Body of pancreas (tissue), 4 donors: ENCODE measurements at regions not wholly inside any gene's neighbourhood (a gene's known extent, or its start where the extent isn't known, plus 50 kb on each side); places are given as distances from the start of the nearest gene placed in this dataset.

Experiments used
- CTCF ChIP-seq, 7 experiments: fragments of 450-650 bp in 4 of 7; fragments of 200-600 bp in 3 of 7; sonication (generic) in 3 of 7; IDR thresholded peaks; one replicate each; pipeline ENCODE4 v1.5.1; 2016 to 2019; ENCODE audit warnings: antibody characterized with exemption in 7 of 7
- POLR2A ChIP-seq, 3 donors: fragments of 450-650 bp; IDR thresholded peaks; one replicate each; pipeline ENCODE4 v1.6.1; 2016; ENCODE audit warnings: antibody characterized with exemption in 3 of 3, mild to moderate bottlenecking in 2 of 3

GRCh38 chr3:154864947-154865346, 215.2 kb upstream of the MME start:
- no peak for TF ChIP-seq POLR2A (IDR thresholded peaks at IDR 0.05)
- TF ChIP-seq CTCF (IDR thresholded peaks at IDR 0.05) = no peak
